GM19351 (cell line): ENCODE measurements at regions not wholly inside any gene's neighbourhood (a gene's known extent, or its start where the extent isn't known, plus 50 kb on each side); places are given as distances from the start of the nearest gene placed in this dataset.

Source experiments
- ATAC-seq: cut with Tn5 transposase; IDR thresholded peaks from one replicate; pipeline ENCODE4 v1.9.1; 2021; ENCODE audit warnings: mild to moderate bottlenecking, moderate library complexity; ENCODE audit not compliant: unreplicated experiment

GRCh38 chr10:78426181-78426580 is 392.5 kb downstream of the RPS24 start:
- ATAC-seq = no peak

- ATAC-seq = no peak
Measured at GRCh38 chr10:78427497-78428031, 393.9 kb downstream of the RPS24 start.

- no peak for ATAC-seq
Measured at GRCh38 chr10:78428579-78428978, 394.9 kb downstream of the RPS24 start.

- no peak for ATAC-seq
Measured at GRCh38 chr10:78429984-78430383, 396.3 kb downstream of the RPS24 start.

- no peak for ATAC-seq
Measured at GRCh38 chr10:78432583-78432982, 398.9 kb downstream of the RPS24 start.

GRCh38 chr10:78433076-78433595 is 399.5 kb downstream of the RPS24 start:
- ATAC-seq = no peak

- no peak for ATAC-seq
Measured at GRCh38 chr10:78433766-78434535, 400.3 kb downstream of the RPS24 start.

- no peak for ATAC-seq
Measured at GRCh38 chr10:78434886-78435285, 401.2 kb downstream of the RPS24 start.

- no peak for ATAC-seq
Measured at GRCh38 chr10:78435484-78436221, 402.0 kb downstream of the RPS24 start.

GRCh38 chr10:78436222-78436573 is 402.5 kb downstream of the RPS24 start:
- ATAC-seq = no peak

GRCh38 chr10:78436706-78437406 is 403.2 kb downstream of the RPS24 start:
- ATAC-seq = no peak

- no peak for ATAC-seq
Measured at GRCh38 chr10:78437407-78437768, 403.7 kb downstream of the RPS24 start.

GRCh38 chr10:78437998-78438906 is 404.6 kb downstream of the RPS24 start:
- ATAC-seq = no peak

GRCh38 chr10:78438907-78439809 is 405.5 kb downstream of the RPS24 start:
- ATAC-seq = no peak

- no peak for ATAC-seq
Measured at GRCh38 chr10:78441010-78441409, 407.3 kb downstream of the RPS24 start.

GRCh38 chr10:78441694-78442093 is 408.0 kb downstream of the RPS24 start:
- ATAC-seq = no peak

- ATAC-seq = no peak
Measured at GRCh38 chr10:78442836-78443550, 409.3 kb downstream of the RPS24 start.

GRCh38 chr10:78443900-78444571 is 410.4 kb downstream of the RPS24 start:
- ATAC-seq = no peak
